HG03432 (cell line): ENCODE measurements at regions not wholly inside any gene's neighbourhood (a gene's known extent, or its start where the extent isn't known, plus 50 kb on each side); places are given as distances from the start of the nearest gene placed in this dataset.
A peak's percentile ranks its signal among the peaks of the same experiment; 100 is the strongest.
"Not testable (repeated sequence)": the region's sequence is repeated elsewhere in the genome, so short reads cannot be mapped to it uniquely, and the experiment has no call there.

Experiments
- ATAC-seq: cut with Tn5 transposase; IDR thresholded peaks from one replicate; pipeline ENCODE4 v1.9.1; 2021; ENCODE audit warnings: mild to moderate bottlenecking, moderate library complexity; ENCODE audit not compliant: unreplicated experiment

GRCh38 chr14:21817010-21817409 is 143.4 kb upstream of the OR4E1 start:
- not testable (repeated sequence) for ATAC-seq

- no peak for ATAC-seq
Measured at GRCh38 chr14:21807975-21808374, 134.4 kb upstream of the OR4E1 start.

GRCh38 chr14:21804981-21805380 is 131.4 kb upstream of the OR4E1 start:
- no peak for ATAC-seq

- no peak for ATAC-seq
Measured at GRCh38 chr14:21802441-21802840, 128.8 kb upstream of the OR4E1 start.

GRCh38 chr14:21796916-21797315 is 123.3 kb upstream of the OR4E1 start:
- no peak for ATAC-seq

- ATAC-seq: no peak
Measured at GRCh38 chr14:21795456-21795855, 121.8 kb upstream of the OR4E1 start.

- ATAC-seq: no peak
Measured at GRCh38 chr14:21791749-21792148, 118.1 kb upstream of the OR4E1 start.

- ATAC-seq: not testable (repeated sequence)
Measured at GRCh38 chr14:21788687-21789086, 115.1 kb upstream of the OR4E1 start.

- ATAC-seq: not testable (repeated sequence)
Measured at GRCh38 chr14:21787242-21787641, 113.6 kb upstream of the OR4E1 start.

GRCh38 chr14:21781543-21781942 is 107.9 kb upstream of the OR4E1 start:
- ATAC-seq: no peak

- ATAC-seq: no peak
Measured at GRCh38 chr14:21780429-21781084, 106.9 kb upstream of the OR4E1 start.

GRCh38 chr14:21771671-21772070 is 98.1 kb upstream of the OR4E1 start:
- ATAC-seq: no peak

GRCh38 chr14:21768875-21769257 is 95.2 kb upstream of the OR4E1 start:
- no peak for ATAC-seq

GRCh38 chr14:21768116-21768874 is 94.7 kb upstream of the OR4E1 start:
- no peak for ATAC-seq

- not testable (repeated sequence) for ATAC-seq
Measured at GRCh38 chr14:21760360-21760759, 86.7 kb upstream of the OR4E1 start.

- ATAC-seq: no peak
Measured at GRCh38 chr14:21749306-21749868, 75.8 kb upstream of the OR4E1 start.

GRCh38 chr14:21748869-21749303 is 75.3 kb upstream of the OR4E1 start:
- ATAC-seq: peak; percentile 69

GRCh38 chr14:21735639-21736307 is 62.2 kb upstream of the OR4E1 start:
- no peak for ATAC-seq

GRCh38 chr14:21735200-21735599 is 61.6 kb upstream of the OR4E1 start:
- ATAC-seq: no peak

GRCh38 chr14:21734457-21735074 is 60.9 kb upstream of the OR4E1 start:
- ATAC-seq: no peak

GRCh38 chr14:21729703-21730233 is 56.1 kb upstream of the OR4E1 start:
- ATAC-seq: no peak
